CD4-positive, alpha-beta T cell (primary cell): ENCODE measurements at regions not wholly inside any gene's neighbourhood (a gene's known extent, or its start where the extent isn't known, plus 50 kb on each side); places are given as distances from the start of the nearest gene placed in this dataset.

ENCODE experiments used
- ATAC-seq: fragments of 200-7000 bp; cut with Tn5 transposase; one replicate; pipeline ENCODE4 v1.10.0; 2022; ENCODE audit warnings: mild to moderate bottlenecking; ENCODE audit not compliant: poor library complexity
- CTCF ChIA-PET: fragments of 350-600 bp; sonication (Branson Sonifier 250); formaldehyde crosslinking; loops from one replicate; lab custom pipeline; 2021; ENCODE audit warnings: antibody characterized with exemption, inconsistent platforms; lab: Charles Lee
- POLR2A ChIA-PET: fragments of 350-600 bp; sonication (Branson Sonifier 250); formaldehyde crosslinking; loops from one replicate; lab custom pipeline; 2021; ENCODE audit warnings: antibody characterized with exemption, inconsistent platforms; lab: Charles Lee
- DNase-seq, 14 experiments: peaks; one replicate each; pipeline ENCODE4 v3.0.0-alpha.2; 2013 to 2020; ENCODE audit warnings: mixed read lengths in 2 of 14
- H3K27ac ChIP-seq, 2 donors: one replicate each; pipeline versions ENCODE4 v1.5.1 to v1.7.0; 2013; ENCODE audit warnings: low read length in 2 of 2, low read depth in 1 of 2, mild to moderate bottlenecking in 1 of 2
- H3K27me3 ChIP-seq, 2 experiments: 1 replicate in 1 of 2; 2 replicates in 1 of 2; pipeline versions ENCODE4 v1.6.1 to v1.7.0; 2013; ENCODE audit warnings: low read length in 2 of 2, control low read depth in 1 of 2, mild to moderate bottlenecking in 1 of 2, moderate library complexity in 1 of 2; ENCODE audit not compliant: insufficient read depth in 2 of 2, control insufficient read depth in 1 of 2
- H3K36me3 ChIP-seq: one replicate; pipeline ENCODE4 v1.6.1; 2013; ENCODE audit warnings: low read length, control low read depth; ENCODE audit not compliant: insufficient read depth
- H3K4me1 ChIP-seq: one replicate; pipeline ENCODE4 v1.6.1; 2013; ENCODE audit warnings: low read length, control low read depth; ENCODE audit not compliant: insufficient read depth
- H3K4me3 ChIP-seq: one replicate; pipeline ENCODE4 v1.5.1; 2013; ENCODE audit warnings: mild to moderate bottlenecking, low read length, moderate library complexity
- H3K9me3 ChIP-seq, 2 experiments: 1 replicate in 1 of 2; 2 replicates in 1 of 2; pipeline versions ENCODE4 v1.6.1 to v1.7.0; 2013; ENCODE audit warnings: low read length in 2 of 2, mild to moderate bottlenecking in 2 of 2, control low read depth in 1 of 2, moderate library complexity in 1 of 2; ENCODE audit not compliant: control insufficient read depth in 1 of 2, insufficient read depth in 1 of 2
- H3K27ac Mint-ChIP-seq: one replicate; pipeline ENCODE4 v1.8.0; 2020; ENCODE audit warnings: mixed read lengths
- H3K27me3 Mint-ChIP-seq: one replicate; pipeline ENCODE4 v1.8.0; 2021; ENCODE audit warnings: mixed read lengths
- H3K36me3 Mint-ChIP-seq: one replicate; pipeline ENCODE4 v1.8.0; 2021; ENCODE audit warnings: low read depth, mixed read lengths
- H3K4me1 Mint-ChIP-seq: one replicate; pipeline ENCODE4 v1.8.0; 2021; ENCODE audit warnings: low read depth, mixed read lengths
- H3K4me3 Mint-ChIP-seq: one replicate; pipeline ENCODE4 v1.8.0; 2020; ENCODE audit warnings: mild to moderate bottlenecking, mixed read lengths
- H3K9me3 Mint-ChIP-seq: one replicate; pipeline ENCODE4 v1.8.0; 2020; ENCODE audit warnings: mixed read lengths
- CTCF ChIP-seq: fragments of 200-600 bp; IDR thresholded peaks from one replicate; pipeline ENCODE4 v1.8.0; 2022; ENCODE audit warnings: antibody characterized with exemption, mild to moderate bottlenecking
- intact Hi-C, 2 experiments: fragments of 100-400 bp; cut with DNase I in 1 of 2; cut with micrococcal nuclease in 1 of 2; formaldehyde crosslinking; loops; one replicate each; pipeline versions ENCODE4 v1.15.1 to v1.9.0; 2023 to 2025; cut with DNase I, micrococcal nuclease

DNA sequence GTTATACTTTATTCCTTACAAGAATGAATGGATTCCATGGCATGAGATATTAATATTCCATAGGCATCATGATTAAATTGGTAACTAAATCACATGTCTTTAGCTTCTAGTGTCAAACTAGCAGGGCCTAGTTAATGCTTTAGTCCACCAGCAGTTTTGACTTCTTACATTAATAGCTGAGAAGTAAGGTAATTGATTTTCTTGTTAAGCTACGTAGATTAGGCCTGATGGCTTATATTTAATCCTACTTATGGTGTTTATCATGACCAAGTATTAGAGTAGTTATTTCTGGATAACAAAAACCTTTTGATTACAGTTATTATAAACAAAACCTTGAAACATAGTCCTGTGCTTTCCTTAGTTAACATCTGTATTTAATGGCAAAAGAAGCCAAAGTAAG lies 184.5 kb downstream of the TANC2 start:
- ChIA-PET CTCF (no interaction called here), POLR2A (interaction anchor here (0.6 kb wide), 1 partner anchor 215 kb away, joined by 3 read pairs; no protein-coding TSS in a partner anchor)
- H3K36me3 ChIP-seq = no peaks in the 10 kb centered on the region
- Mint-ChIP-seq H3K36me3 (no peaks in the 10 kb centered on the region), H3K27me3 (no peaks in the 10 kb centered on the region), H3K4me1 (peaks cover 5% of the 10 kb centered on the region), H3K4me3 (no peak overlapping the region), H3K27ac (no peak overlapping the region), H3K9me3 (no peaks in the 10 kb centered on the region)
- no peak overlapping the region for H3K27ac ChIP-seq
- no peaks in the 10 kb centered on the region for H3K4me1 ChIP-seq
- H3K4me3 ChIP-seq = no peak overlapping the region
- intact Hi-C loops = no loop called here
- no peaks in the 10 kb centered on the region for H3K9me3 ChIP-seq
- ATAC-seq = no peak
- no peak for TF ChIP-seq CTCF
- no peak for DNase-seq
- no peaks in the 10 kb centered on the region for H3K27me3 ChIP-seq

DNA sequence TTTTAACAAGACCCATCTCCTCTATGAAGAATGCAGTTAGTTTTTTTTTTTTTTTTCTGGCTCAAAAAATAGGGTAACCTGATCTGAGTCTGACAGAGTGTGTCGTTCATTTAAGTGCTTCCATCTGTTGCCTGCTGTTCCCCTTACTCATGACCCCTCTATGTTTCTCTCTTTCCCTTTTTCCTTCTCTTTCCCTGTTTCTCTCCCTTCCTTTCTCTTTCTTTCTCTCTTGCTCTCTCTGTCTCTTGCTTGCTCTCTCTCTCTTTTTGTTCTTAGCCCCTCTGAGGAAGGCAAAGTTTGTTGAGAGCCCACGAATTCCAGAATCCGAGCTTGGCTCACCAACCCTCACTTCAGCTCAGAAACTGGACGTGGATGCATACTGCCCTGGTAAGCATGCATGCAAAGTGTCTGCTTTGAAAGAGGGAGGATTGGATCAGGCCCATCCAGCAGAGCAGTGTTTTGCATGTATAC lies 185.0 kb downstream of the TANC2 start:
- Mint-ChIP-seq H3K9me3 (no peaks in the 10 kb centered on the region), H3K36me3 (no peaks in the 10 kb centered on the region), H3K27me3 (no peaks in the 10 kb centered on the region), H3K4me3 (no peak overlapping the region), H3K4me1 (peaks cover 5% of the 10 kb centered on the region), H3K27ac (no peak overlapping the region)
- no peak for TF ChIP-seq CTCF
- intact Hi-C loops = no loop called here
- Histone ChIP-seq H3K27ac (no peak overlapping the region), H3K9me3 (no peaks in the 10 kb centered on the region), H3K4me3 (no peak overlapping the region), H3K4me1 (no peaks in the 10 kb centered on the region), H3K36me3 (no peaks in the 10 kb centered on the region), H3K27me3 (no peaks in the 10 kb centered on the region)
- DNase-seq = no peak
- ATAC-seq = no peak
- CTCF ChIA-PET = no interaction called here
- POLR2A ChIA-PET = interaction anchor here (0.6 kb wide), 1 partner anchor 214 kb away, joined by 3 read pairs; no protein-coding TSS in a partner anchor

DNA sequence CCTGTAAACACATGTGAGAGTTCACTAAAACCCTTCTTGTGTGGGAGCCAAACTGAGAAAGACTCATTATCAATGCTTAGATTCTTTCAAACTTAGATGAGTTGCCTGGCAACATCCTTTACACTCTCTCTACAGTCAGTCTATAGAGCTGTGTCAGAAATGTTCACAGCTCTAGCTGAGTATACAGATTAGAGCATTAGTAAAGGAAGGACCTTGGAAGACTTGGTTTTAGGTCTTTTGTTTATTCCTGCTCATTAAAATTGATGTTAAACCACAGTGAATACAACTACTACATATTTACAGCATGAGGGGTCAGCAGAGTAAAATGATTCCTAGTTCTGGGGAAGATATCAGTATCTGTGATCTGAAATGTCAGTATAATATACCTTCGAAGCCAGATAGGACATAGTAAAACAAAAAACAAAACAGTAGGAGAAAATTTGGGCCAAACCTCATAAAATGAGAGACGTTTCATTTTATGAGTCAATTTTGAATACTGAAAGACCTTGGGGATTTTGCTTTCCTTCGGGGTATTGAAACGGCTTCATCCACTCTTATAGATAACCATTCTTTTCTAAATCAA lies 186.0 kb downstream of the TANC2 start:
- Histone ChIP-seq H3K36me3 (no peaks in the 10 kb centered on the region), H3K27me3 (no peaks in the 10 kb centered on the region), H3K9me3 (no peaks in the 10 kb centered on the region), H3K4me3 (no peak overlapping the region), H3K27ac (no peak overlapping the region), H3K4me1 (no peaks in the 10 kb centered on the region)
- Mint-ChIP-seq H3K36me3 (no peaks in the 10 kb centered on the region), H3K4me1 (peaks cover 7% of the 10 kb centered on the region), H3K27ac (no peak overlapping the region), H3K27me3 (no peaks in the 10 kb centered on the region), H3K9me3 (no peaks in the 10 kb centered on the region), H3K4me3 (no peak overlapping the region)
- POLR2A ChIA-PET = no interaction called here
- intact Hi-C loops = no loop called here
- TF ChIP-seq CTCF = no peak
- ATAC-seq (no peak), DNase-seq (no peak)
- CTCF ChIA-PET = no interaction called here
